ENCODE measurements at regions not wholly inside any gene's neighbourhood (a gene's known extent, or its start where the extent isn't known, plus 50 kb on each side); places are given as distances from the start of the nearest gene placed in this dataset.
"Not testable (repeated sequence)": the region's sequence is repeated elsewhere in the genome, so short reads cannot be mapped to it uniquely, and the experiment has no call there.

DNA sequence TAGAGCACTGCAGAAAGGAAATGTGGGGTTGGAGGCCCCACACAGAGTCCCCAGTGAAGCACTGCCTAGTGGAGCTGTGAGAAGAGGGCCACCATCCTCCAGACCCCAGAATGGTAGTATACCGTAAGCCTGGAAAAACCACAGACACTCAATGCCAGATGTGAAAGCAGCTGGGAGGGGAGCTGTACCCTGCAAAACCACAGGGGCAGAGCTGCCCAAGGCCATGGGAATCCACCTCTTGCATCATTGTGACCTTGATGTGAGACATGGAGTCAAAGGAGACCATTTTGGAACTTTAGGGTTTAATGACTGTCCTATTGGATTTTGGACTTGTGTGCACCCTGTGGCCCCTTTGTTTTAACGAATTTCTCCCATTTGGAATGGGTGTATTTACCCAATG, 75.3 kb upstream of the SERPINE2 start:
- Histone ChIP-seq H3K4me1 (no peaks in the 10 kb centered on the region), H3K27me3 (no peaks in the 10 kb centered on the region), H3K36me3 (no peaks in the 10 kb centered on the region), H3K4me3 (no peak overlapping the region), H3K27ac (no peak overlapping the region), H3K9me3 (peaks cover 2 to 3% of the 10 kb centered on the region in 2 donors)
- 59 to 63% methylated on average over 2 of the region's 2 CpGs for WGBS, 2 donors (ENCODE audit: low coverage in 1 of 2)
- intact Hi-C loops (cut with DNase I; ENCODE audit: low total_unique reads) (no loop called here), in situ Hi-C loops (cut with MboI; ENCODE audit: low pct_ligation_motif_present in 1 of 4, low pct_unique_long_range_greater_than_20kb in 1 of 4, low sequenced_read_pairs in 3 of 4) (no loop called here)
- no peak for DNase-seq
- TF ChIP-seq POLR2AphosphoS5 (IDR thresholded peaks at IDR 0.05), result no peak
- TF ChIP-seq EP300 (IDR thresholded peaks at IDR 0.05; ENCODE audit: low read depth), result no peak
- TF ChIP-seq, protein P1, sequence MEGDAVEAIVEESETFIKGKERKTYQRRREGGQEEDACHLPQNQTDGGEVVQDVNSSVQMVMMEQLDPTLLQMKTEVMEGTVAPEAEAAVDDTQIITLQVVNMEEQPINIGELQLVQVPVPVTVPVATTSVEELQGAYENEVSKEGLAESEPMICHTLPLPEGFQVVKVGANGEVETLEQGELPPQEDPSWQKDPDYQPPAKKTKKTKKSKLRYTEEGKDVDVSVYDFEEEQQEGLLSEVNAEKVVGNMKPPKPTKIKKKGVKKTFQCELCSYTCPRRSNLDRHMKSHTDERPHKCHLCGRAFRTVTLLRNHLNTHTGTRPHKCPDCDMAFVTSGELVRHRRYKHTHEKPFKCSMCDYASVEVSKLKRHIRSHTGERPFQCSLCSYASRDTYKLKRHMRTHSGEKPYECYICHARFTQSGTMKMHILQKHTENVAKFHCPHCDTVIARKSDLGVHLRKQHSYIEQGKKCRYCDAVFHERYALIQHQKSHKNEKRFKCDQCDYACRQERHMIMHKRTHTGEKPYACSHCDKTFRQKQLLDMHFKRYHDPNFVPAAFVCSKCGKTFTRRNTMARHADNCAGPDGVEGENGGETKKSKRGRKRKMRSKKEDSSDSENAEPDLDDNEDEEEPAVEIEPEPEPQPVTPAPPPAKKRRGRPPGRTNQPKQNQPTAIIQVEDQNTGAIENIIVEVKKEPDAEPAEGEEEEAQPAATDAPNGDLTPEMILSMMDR (IDR thresholded peaks at IDR 0.05), result no peak
- TF ChIP-seq POLR2A (IDR thresholded peaks at IDR 0.05), result no peak

DNA sequence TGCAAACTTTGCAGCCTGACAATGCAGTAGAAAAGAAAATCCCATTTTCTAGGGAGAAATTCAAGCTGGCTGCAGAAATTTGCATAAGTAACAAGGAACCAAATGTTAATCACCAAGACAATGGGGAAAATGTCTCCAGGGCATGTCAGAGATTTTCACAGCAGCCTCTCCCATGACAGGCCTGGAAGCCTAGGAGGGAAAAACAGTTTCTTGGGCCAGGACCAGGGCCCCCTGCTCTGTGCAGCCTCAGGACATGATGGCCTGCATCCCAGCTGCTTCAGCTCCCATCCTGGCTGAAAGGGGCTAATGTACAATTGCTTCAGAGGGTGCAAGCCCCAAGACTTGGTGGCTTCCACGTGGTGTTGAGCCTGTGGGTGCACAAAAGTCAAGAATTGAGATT, 74.8 kb upstream of the SERPINE2 start:
- H3K9me3 ChIP-seq; H3K4me1 ChIP-seq; H3K4me3 ChIP-seq; in situ Hi-C loops (cut with MboI; ENCODE audit: low pct_ligation_motif_present in 1 of 4, low pct_unique_long_range_greater_than_20kb in 1 of 4, low sequenced_read_pairs in 3 of 4); H3K27ac ChIP-seq; intact Hi-C loops (cut with DNase I; ENCODE audit: low total_unique reads); H3K36me3 ChIP-seq; DNase-seq; H3K27me3 ChIP-seq: not testable (repeated sequence)
- WGBS, 2 donors (ENCODE audit: low coverage in 1 of 2), result 13% methylated on average over 1 of the region's 1 CpG; no CpG with 5 or more reads in 1 of the 2 donors

DNA sequence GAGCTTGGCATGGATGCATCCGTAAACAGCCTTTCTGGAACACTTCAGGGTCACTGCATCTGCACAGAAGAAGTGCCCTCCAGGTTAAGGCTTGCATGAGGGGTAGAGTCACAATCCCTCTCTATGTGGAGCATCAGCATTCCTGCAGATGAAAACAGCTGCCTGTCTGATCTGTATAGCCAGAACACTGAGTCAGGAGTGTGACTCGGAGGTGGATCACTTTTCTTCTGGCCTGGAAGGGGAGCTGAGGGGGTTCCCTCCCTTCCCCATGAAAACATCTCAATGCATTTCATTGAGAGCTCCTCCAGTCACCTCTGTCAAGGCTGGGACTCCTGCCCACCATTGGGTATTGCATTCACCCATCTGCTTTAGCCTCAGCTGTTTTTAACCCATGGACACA, 72.5 kb upstream of the SERPINE2 start:
- TF ChIP-seq, protein P1 (IDR thresholded peaks at IDR 0.05), result no peak
- TF ChIP-seq POLR2AphosphoS5 (IDR thresholded peaks at IDR 0.05), result no peak
- no peak for TF ChIP-seq POLR2A (IDR thresholded peaks at IDR 0.05)
- no peak for TF ChIP-seq EP300 (IDR thresholded peaks at IDR 0.05; ENCODE audit: low read depth)
- H3K9me3 ChIP-seq, result peaks cover 0 to 3% of the 10 kb centered on the region in 2 donors
- no peaks in the 10 kb centered on the region for H3K4me1 ChIP-seq
- intact Hi-C loops (cut with DNase I; ENCODE audit: low total_unique reads), result no loop called here
- H3K27me3 ChIP-seq, result no peaks in the 10 kb centered on the region
- H3K36me3 ChIP-seq, result no peaks in the 10 kb centered on the region
- no peak for DNase-seq
- H3K27ac ChIP-seq, result no peak overlapping the region
- in situ Hi-C loops (cut with MboI; ENCODE audit: low pct_ligation_motif_present in 1 of 4, low pct_unique_long_range_greater_than_20kb in 1 of 4, low sequenced_read_pairs in 3 of 4), result no loop called here
- H3K4me3 ChIP-seq, result no peak overlapping the region
- WGBS, 2 donors (ENCODE audit: low coverage in 1 of 2), result 83% methylated on average over 2 of the region's 2 CpGs; no CpG with 5 or more reads in 1 of the 2 donors

DNA sequence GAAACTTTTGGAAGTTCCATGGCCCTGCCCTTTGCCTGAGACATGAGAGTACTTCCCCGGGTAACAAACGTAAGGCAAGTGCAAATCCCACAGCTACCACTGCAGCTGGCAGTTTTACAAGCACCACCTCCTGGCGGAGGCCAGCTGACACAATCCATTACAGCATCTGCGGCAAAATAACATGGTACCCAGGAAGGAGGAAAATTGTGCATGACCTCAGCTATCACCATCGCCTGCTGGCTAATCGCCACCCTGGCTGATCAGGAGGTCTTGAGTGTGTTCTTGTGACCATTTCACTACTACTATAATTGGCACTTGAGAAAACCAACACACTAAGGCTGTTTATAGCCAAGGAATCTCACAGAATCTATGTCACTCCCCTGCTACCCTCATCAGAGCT, 71.7 kb upstream of the SERPINE2 start:
- Histone ChIP-seq H3K36me3 (no peaks in the 10 kb centered on the region), H3K4me1 (no peaks in the 10 kb centered on the region), H3K27me3 (no peaks in the 10 kb centered on the region), H3K4me3 (no peak overlapping the region), H3K9me3 (peaks cover 0 to 3% of the 10 kb centered on the region in 2 donors), H3K27ac (no peak overlapping the region)
- TF ChIP-seq POLR2A (IDR thresholded peaks at IDR 0.05), result no peak
- WGBS, 2 donors (ENCODE audit: low coverage in 1 of 2), result 83 to 100% methylated on average over 1 to 6 of the region's 6 CpGs
- in situ Hi-C loops (cut with MboI; ENCODE audit: low pct_ligation_motif_present in 1 of 4, low pct_unique_long_range_greater_than_20kb in 1 of 4, low sequenced_read_pairs in 3 of 4), result no loop called here
- DNase-seq, result no peak
- intact Hi-C loops (cut with DNase I; ENCODE audit: low total_unique reads), result no loop called here

DNA sequence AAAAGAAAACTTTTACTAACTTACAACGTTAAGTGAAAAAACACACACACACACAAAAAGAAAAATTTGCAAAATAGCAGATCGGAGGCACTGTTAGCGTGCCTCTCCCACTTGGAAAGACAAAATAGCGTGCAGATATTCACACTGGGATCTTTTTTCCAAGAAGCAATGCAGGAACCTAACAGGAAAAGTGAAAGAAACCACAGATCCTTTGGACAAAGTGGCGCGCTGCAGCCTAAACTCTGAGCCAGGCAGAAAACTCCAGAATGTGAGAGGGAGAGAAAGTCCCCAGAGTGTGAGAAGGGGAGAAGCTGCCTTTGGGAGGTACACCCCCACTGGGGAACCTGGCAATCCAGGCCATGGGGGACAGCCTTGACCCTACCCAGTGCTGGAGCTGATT, 70.7 kb upstream of the SERPINE2 start:
- Histone ChIP-seq H3K36me3 (no peaks in the 10 kb centered on the region), H3K27ac (no peak overlapping the region), H3K9me3 (peaks cover 0 to 3% of the 10 kb centered on the region in 2 donors), H3K4me3 (no peak overlapping the region), H3K27me3 (no peaks in the 10 kb centered on the region), H3K4me1 (no peaks in the 10 kb centered on the region)
- WGBS, 2 donors (ENCODE audit: low coverage in 1 of 2), result 75 to 77% methylated on average over 4 to 6 of the region's 6 CpGs
- intact Hi-C loops (cut with DNase I; ENCODE audit: low total_unique reads) (no loop called here), in situ Hi-C loops (cut with MboI; ENCODE audit: low pct_ligation_motif_present in 1 of 4, low pct_unique_long_range_greater_than_20kb in 1 of 4, low sequenced_read_pairs in 3 of 4) (no loop called here)
- no peak for DNase-seq
- no peak for TF ChIP-seq EP300 (IDR thresholded peaks at IDR 0.05; ENCODE audit: low read depth)
- TF ChIP-seq, protein P1 (IDR thresholded peaks at IDR 0.05), result no peak
- TF ChIP-seq POLR2AphosphoS5 (IDR thresholded peaks at IDR 0.05), result no peak
- TF ChIP-seq POLR2A (IDR thresholded peaks at IDR 0.05), result no peak

Data from transverse colon (tissue), 4 donors.